Peyer's patch (tissue), 4 donors: ENCODE measurements at regions not wholly inside any gene's neighbourhood (a gene's known extent, or its start where the extent isn't known, plus 50 kb on each side); places are given as distances from the start of the nearest gene placed in this dataset.

Source experiments
- CTCF ChIP-seq, 6 experiments: fragments of 450-650 bp in 4 of 6; fragments of 200-600 bp in 2 of 6; sonication (generic) in 1 of 6; IDR thresholded peaks; one replicate each; pipeline ENCODE4 v1.5.1; 2017 to 2019; ENCODE audit warnings: antibody characterized with exemption in 6 of 6, mild to moderate bottlenecking in 3 of 6, moderate library complexity in 1 of 6
- POLR2A ChIP-seq, 2 donors: fragments of 450-650 bp; IDR thresholded peaks; one replicate each; pipeline ENCODE4 v1.5.1; 2017; ENCODE audit warnings: antibody characterized with exemption in 2 of 2, mild to moderate bottlenecking in 2 of 2, moderate library complexity in 2 of 2

- TF ChIP-seq CTCF (IDR thresholded peaks at IDR 0.05) = no peak
- TF ChIP-seq POLR2A (IDR thresholded peaks at IDR 0.05) = no peak
Observed at GRCh38 chr14:89498878-89499277, 81.8 kb upstream of the FOXN3 start.
